Prostate gland (tissue), 2 donors: ENCODE measurements at regions not wholly inside any gene's neighbourhood (a gene's known extent, or its start where the extent isn't known, plus 50 kb on each side); places are given as distances from the start of the nearest gene placed in this dataset.

Experiments used
- DNase-seq: peaks from one replicate; pipeline ENCODE4 v3.0.0-alpha.2; 2019; ENCODE audit warnings: low spot score
- H3K27ac ChIP-seq, 2 donors: fragments of 200-600 bp; sonication (generic); 2 replicates each; pipeline ENCODE4 v1.5.1; 2017 to 2019
- H3K27me3 ChIP-seq: fragments of 200-600 bp; sonication (generic); replicated peaks from 2 replicates; pipeline ENCODE4 v1.5.1; 2019; ENCODE audit not compliant: insufficient read depth
- H3K36me3 ChIP-seq, 2 donors: fragments of 200-600 bp; sonication (generic); 1 replicate in 1 of 2; 2 replicates in 1 of 2; pipeline versions ENCODE4 v1.5.1 to v1.8.1; 2017 to 2019
- H3K4me1 ChIP-seq: fragments of 200-600 bp; sonication (generic); replicated peaks from 2 replicates; pipeline ENCODE4 v1.5.1; 2019
- H3K4me3 ChIP-seq, 2 donors: fragments of 200-600 bp; sonication (generic); 2 replicates each; pipeline ENCODE4 v1.5.1; 2017 to 2019
- H3K9me3 ChIP-seq: fragments of 200-600 bp; sonication (generic); 2 replicates; pipeline ENCODE4 v1.5.1; 2017
- CTCF ChIP-seq, 4 experiments: fragments of 200-600 bp in 2 of 4; fragments of 450-650 bp in 2 of 4; sonication (generic) in 2 of 4; IDR thresholded peaks; 1 replicate in 3 of 4; 2 replicates in 1 of 4; pipeline ENCODE4 v1.5.1; 2016 to 2019; ENCODE audit warnings: antibody characterized with exemption in 4 of 4, mild to moderate bottlenecking in 2 of 4, moderate library complexity in 2 of 4
- POLR2A ChIP-seq: fragments of 450-650 bp; IDR thresholded peaks from one replicate; pipeline ENCODE4 v1.6.1; 2016; ENCODE audit warnings: antibody characterized with exemption, mild to moderate bottlenecking
- POLR2AphosphoS5 ChIP-seq: sonication (generic); formaldehyde crosslinking; IDR thresholded peaks from one replicate; pipeline ENCODE4 v1.6.1; 2017; ENCODE audit warnings: antibody characterized with exemption
- WGBS: methylation state at CpG from one replicate; pipeline ENCODE4 v1.1.5; 2018; 5-methylcytosine and 5-hydroxymethylcytosine counted together
- intact Hi-C: fragments of 100-400 bp; cut with DNase I; formaldehyde crosslinking; loops from one replicate; pipeline ENCODE4 v1.14.2; 2022

GRCh38 chr4:92101737-92102172 is 202.0 kb upstream of the GRID2 start:
- no peak overlapping the region for H3K4me3 ChIP-seq
- DNase-seq, result no peak

GRCh38 chr4:92104506-92104905 is 199.3 kb upstream of the GRID2 start:
- WGBS, result 82% methylated on average over 2 of the region's 2 CpGs
- no peak for DNase-seq
- H3K27ac ChIP-seq, result no peak overlapping the region
- no peak for TF ChIP-seq POLR2AphosphoS5
- TF ChIP-seq CTCF (IDR thresholded peaks at IDR 0.05), result no peak
- no peak for TF ChIP-seq POLR2A
- no peaks in the 10 kb centered on the region for H3K4me1 ChIP-seq
- no peaks in the 10 kb centered on the region for H3K36me3 ChIP-seq
- no peak overlapping the region for H3K4me3 ChIP-seq
- no peaks in the 10 kb centered on the region for H3K27me3 ChIP-seq
- intact Hi-C loops, result no loop called here
- no peaks in the 10 kb centered on the region for H3K9me3 ChIP-seq

More at GRCh38 chr4:92101737-92102172, 202.0 kb upstream of the GRID2 start:
- Histone ChIP-seq H3K4me1 (no peaks in the 10 kb centered on the region), H3K27me3 (no peaks in the 10 kb centered on the region), H3K9me3 (no peaks in the 10 kb centered on the region), H3K27ac (no peak overlapping the region), H3K36me3 (no peaks in the 10 kb centered on the region)
- intact Hi-C loops, result no loop called here
- no peak for TF ChIP-seq POLR2AphosphoS5
- no peak for TF ChIP-seq POLR2A
- no peak for TF ChIP-seq CTCF (IDR thresholded peaks at IDR 0.05)

- intact Hi-C loops, result no loop called here
- DNase-seq, result no peak
Observed at GRCh38 chr4:92106816-92107215, 196.9 kb upstream of the GRID2 start.

GRCh38 chr4:92111493-92111892 is 192.3 kb upstream of the GRID2 start:
- no peaks in the 10 kb centered on the region for H3K9me3 ChIP-seq
- H3K4me1 ChIP-seq, result no peaks in the 10 kb centered on the region
- H3K27me3 ChIP-seq, result no peaks in the 10 kb centered on the region
- no peak overlapping the region for H3K4me3 ChIP-seq
- no peak for TF ChIP-seq POLR2A
- no peak for TF ChIP-seq POLR2AphosphoS5
- TF ChIP-seq CTCF (IDR thresholded peaks at IDR 0.05), result no peak
- H3K36me3 ChIP-seq, result no peaks in the 10 kb centered on the region
- intact Hi-C loops, result no loop called here
- 38% methylated on average over 2 of the region's 2 CpGs for WGBS
- DNase-seq, result no peak
- no peak overlapping the region for H3K27ac ChIP-seq

More at GRCh38 chr4:92106816-92107215, 196.9 kb upstream of the GRID2 start:
- TF ChIP-seq POLR2AphosphoS5 (no peak), CTCF (IDR thresholded peaks at IDR 0.05) (no peak), POLR2A (no peak)
- H3K4me1 ChIP-seq, result no peaks in the 10 kb centered on the region
- H3K9me3 ChIP-seq, result no peaks in the 10 kb centered on the region
- no peaks in the 10 kb centered on the region for H3K27me3 ChIP-seq
- no peak overlapping the region for H3K27ac ChIP-seq
- H3K4me3 ChIP-seq, result no peak overlapping the region
- WGBS, result 85% methylated on average over 2 of the region's 2 CpGs
- no peaks in the 10 kb centered on the region for H3K36me3 ChIP-seq

GRCh38 chr4:92112805-92113204 is 191.0 kb upstream of the GRID2 start:
- 94% methylated on average over 2 of the region's 2 CpGs for WGBS
- H3K9me3 ChIP-seq, result no peaks in the 10 kb centered on the region

More at GRCh38 chr4:92112805-92113204, 191.0 kb upstream of the GRID2 start:
- Histone ChIP-seq H3K4me1 (no peaks in the 10 kb centered on the region), H3K27ac (no peak overlapping the region), H3K27me3 (no peaks in the 10 kb centered on the region), H3K4me3 (no peak overlapping the region), H3K36me3 (no peaks in the 10 kb centered on the region)
- DNase-seq, result no peak
- intact Hi-C loops, result no loop called here
- TF ChIP-seq CTCF (IDR thresholded peaks at IDR 0.05), result no peak
- TF ChIP-seq POLR2A, result no peak
- no peak for TF ChIP-seq POLR2AphosphoS5
